ENCODE measurements at regions not wholly inside any gene's neighbourhood (a gene's known extent, or its start where the extent isn't known, plus 50 kb on each side); places are given as distances from the start of the nearest gene placed in this dataset.

DNA sequence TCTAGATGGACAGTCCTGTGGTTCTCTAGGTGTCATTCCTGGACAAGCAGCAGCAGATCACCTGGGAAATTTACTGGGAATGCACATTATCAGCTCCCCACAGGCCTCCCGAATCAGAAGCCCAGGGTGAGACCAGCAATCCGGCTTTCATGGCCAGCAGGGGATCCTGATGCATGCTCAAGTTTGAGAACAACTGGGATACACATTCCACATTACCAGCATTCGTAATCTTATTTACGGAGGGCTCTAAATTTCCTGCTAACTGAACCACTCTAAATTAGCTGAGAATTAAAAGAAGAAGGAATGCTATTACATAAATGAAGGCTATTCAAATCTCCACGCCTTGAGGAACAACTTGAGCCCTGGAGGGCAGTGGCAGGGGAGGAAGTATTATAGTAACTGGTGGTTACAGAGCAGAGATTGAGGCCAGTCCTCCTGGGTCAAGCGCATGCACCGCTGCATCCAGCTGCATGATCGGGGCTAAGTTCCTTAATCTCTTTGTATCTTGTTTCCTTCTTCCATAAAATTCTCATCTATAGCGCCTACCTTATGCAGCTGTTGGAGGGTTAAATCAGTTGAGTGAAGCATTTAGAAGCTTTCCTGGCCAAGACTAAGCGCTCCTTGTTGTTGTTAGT is 403.7 kb downstream of the CDH26 start:
- H3K27ac ChIP-seq: no peak overlapping the region

DNA sequence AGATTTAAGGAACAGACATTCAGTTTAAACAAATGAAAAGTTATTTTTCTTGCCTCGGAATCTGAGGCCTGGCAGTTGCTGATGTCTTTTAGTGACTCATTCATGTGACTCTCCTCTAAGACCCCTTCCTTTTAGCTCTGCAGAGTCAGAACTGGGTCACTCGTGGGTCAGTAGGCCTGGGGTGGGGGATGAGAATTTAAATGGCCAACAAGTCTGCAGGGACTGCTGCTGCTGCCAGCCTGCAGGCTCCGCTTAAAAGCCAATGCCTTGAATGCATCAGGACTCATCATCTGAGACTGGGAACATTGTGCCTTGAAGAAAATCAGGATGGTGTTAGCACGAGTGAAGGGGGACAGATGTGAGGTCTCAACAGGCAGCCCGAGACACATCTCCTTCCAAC is 404.3 kb downstream of the CDH26 start:
- H3K27ac ChIP-seq: no peak overlapping the region
- TF ChIP-seq, protein P1, sequence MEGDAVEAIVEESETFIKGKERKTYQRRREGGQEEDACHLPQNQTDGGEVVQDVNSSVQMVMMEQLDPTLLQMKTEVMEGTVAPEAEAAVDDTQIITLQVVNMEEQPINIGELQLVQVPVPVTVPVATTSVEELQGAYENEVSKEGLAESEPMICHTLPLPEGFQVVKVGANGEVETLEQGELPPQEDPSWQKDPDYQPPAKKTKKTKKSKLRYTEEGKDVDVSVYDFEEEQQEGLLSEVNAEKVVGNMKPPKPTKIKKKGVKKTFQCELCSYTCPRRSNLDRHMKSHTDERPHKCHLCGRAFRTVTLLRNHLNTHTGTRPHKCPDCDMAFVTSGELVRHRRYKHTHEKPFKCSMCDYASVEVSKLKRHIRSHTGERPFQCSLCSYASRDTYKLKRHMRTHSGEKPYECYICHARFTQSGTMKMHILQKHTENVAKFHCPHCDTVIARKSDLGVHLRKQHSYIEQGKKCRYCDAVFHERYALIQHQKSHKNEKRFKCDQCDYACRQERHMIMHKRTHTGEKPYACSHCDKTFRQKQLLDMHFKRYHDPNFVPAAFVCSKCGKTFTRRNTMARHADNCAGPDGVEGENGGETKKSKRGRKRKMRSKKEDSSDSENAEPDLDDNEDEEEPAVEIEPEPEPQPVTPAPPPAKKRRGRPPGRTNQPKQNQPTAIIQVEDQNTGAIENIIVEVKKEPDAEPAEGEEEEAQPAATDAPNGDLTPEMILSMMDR (conservative IDR thresholded peaks at IDR 0.05): no peak

More for the DNA sequence above, 403.7 kb downstream of the CDH26 start:
- TF ChIP-seq, protein P1 (conservative IDR thresholded peaks at IDR 0.05): no peak

DNA sequence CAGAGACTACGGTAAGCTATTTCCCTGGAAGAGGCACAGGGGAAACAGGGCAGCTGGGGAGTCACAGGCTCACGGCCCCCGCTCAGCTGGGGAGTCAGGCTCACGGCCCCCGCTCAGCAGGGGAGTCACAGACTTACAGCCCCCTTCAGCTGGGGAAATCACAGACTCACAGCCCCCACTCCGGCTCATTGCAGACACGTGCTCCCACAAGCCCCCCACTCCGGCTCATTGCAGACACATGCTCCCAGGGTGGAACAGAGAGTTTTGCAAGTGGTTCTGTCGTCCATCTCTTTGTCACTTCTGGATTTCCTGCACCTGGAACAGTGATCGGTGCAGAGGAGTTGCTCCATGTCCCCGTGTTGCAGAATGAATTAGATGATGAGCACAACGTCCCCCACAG is 405.5 kb downstream of the CDH26 start:
- no peak overlapping the region for H3K27ac ChIP-seq

DNA sequence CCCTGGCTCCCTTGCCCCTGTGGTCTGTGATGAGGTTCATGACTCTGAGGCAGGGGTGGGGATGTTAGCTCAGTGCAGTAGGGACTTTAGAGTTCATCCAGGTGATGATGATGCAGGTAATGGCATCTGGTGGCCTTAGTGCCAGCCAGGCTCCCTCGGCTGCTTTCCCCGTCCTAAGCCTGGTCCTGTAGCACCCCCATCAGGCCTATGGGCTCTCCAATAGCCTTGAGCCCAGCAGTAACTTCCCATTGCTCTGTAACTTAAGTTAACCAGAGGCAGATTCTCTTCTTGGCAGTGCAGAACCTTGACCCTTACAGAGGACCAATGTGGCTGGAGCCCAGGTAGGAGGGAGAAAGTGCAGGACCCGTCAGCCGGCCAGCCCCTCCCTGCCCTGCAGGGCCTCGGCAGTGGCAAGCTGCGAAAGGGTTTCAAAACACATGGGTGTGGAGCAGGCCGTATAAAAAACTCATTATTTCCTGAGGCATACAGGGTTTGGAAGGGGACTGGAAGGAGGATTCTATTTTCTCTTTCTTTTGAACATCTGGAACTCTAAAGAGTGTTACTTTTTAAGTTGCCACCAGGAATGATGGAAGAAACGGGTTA is 406.9 kb downstream of the CDH26 start:
- no peak overlapping the region for H3K27ac ChIP-seq
- TF ChIP-seq, protein P1 (conservative IDR thresholded peaks at IDR 0.05): peak; percentile 58

More for the DNA sequence above, 405.5 kb downstream of the CDH26 start:
- TF ChIP-seq, protein P1 (conservative IDR thresholded peaks at IDR 0.05): no peak

DNA sequence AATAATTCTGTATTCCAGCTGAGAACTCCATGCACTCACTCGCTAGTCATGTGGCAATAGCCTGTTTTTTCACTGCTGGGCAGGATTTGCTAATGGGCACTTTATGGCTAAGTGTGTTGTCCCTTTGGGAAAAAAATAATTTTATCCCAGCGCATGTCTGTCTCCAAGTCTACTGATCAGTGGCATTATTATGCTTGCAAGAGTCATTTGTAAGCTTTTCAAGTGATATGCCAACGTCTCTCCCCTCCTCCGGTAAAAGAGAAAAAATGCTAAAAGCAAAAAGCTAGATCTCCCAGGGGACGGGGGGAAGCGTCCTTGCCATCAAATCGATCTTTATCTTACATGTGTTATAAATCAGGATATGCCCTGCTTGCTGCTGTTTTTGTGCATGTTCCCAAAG is 407.7 kb downstream of the CDH26 start:
- H3K27ac ChIP-seq: no peak overlapping the region
- TF ChIP-seq, protein P1 (conservative IDR thresholded peaks at IDR 0.05): no peak

DNA sequence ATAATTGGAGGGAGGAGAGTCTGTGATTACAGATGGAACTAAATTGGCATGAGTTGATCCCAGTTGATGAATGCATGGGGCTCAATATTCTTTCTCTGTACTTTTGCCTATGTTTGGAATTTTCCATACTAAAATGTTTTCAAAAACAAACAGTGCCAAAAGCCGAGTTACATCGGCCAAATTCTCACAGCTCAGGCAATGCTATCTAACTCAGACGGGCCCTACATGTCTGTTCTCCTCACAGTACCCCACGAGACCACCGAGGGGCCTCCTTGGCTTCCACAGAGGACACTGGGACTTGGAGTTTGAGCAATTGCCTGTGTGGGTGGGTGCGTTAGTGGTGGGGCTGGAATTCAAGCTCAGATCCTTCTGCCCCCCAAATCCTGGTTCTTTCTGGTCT is 413.2 kb downstream of the CDH26 start:
- TF ChIP-seq, protein P1 (conservative IDR thresholded peaks at IDR 0.05): no peak
- no peak overlapping the region for H3K27ac ChIP-seq

DNA sequence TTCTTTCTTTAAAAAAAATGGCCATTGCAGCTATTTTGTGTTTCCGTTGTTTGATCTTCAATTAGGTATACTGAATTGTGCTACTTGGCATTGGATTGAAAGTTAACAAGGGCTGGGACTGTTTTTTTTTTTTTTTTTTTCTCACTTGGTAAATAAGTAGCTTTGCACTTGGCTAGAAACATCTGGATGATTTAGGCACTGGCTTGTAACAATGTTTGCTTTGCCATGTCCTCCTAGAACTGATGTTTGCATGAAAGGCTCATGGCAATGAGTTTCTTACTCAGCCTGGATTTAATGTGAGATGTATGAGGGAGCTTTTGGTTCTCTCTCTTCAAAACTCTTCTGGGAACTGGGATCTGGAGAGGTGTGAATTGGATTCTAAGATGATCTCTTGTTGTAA is 414.1 kb downstream of the CDH26 start:
- TF ChIP-seq, protein P1 (conservative IDR thresholded peaks at IDR 0.05): no peak
- no peak overlapping the region; the same call in 1 of the 2 replicates for H3K27ac ChIP-seq
